H1 (cell line): ENCODE measurements at regions not wholly inside any gene's neighbourhood (a gene's known extent, or its start where the extent isn't known, plus 50 kb on each side); places are given as distances from the start of the nearest gene placed in this dataset.

Experiments used
- CTCF ChIA-PET: fragments of 300-600 bp; sonication (Branson Sonifier 250); formaldehyde crosslinking; loops from one replicate; lab custom pipeline; 2021; ENCODE audit not compliant: partially characterized antibody; lab: Charles Lee
- POLR2A ChIA-PET: fragments of 300-600 bp; sonication (Branson Sonifier 250); formaldehyde crosslinking; loops from one replicate; lab custom pipeline; 2021; ENCODE audit warnings: inconsistent platforms; ENCODE audit not compliant: partially characterized antibody; lab: Charles Lee
- DNase-seq, 2 experiments: peaks; one replicate each; pipeline versions ENCODE4 v3.0.0 to v3.0.0-alpha.2; 2010 to 2022; ENCODE audit warnings: low spot score in 2 of 2, low read depth in 1 of 2, mixed read lengths in 1 of 2
- FAIRE-seq: peaks from 2 replicates; lab custom pipeline; 2011; peaks lifted over from hg19 to GRCh38; lab: Jason Lieb, UNC
- H2AFZ ChIP-seq: 2 replicates; pipeline ENCODE4 v1.8.1; 2012; ENCODE audit warnings: low read length, inconsistent platforms
- H2AK5ac ChIP-seq: 2 replicates; pipeline ENCODE4 v1.6.1; 2013; ENCODE audit warnings: low read depth, low read length
- H2BK120ac ChIP-seq: replicated peaks from 2 replicates; pipeline ENCODE3; 2013; ENCODE audit warnings: low read depth, low read length, inconsistent platforms
- H2BK12ac ChIP-seq: 2 replicates; pipeline ENCODE4 v1.6.1; 2013; ENCODE audit warnings: low read depth, low read length
- H2BK15ac ChIP-seq: 2 replicates; pipeline ENCODE4 v1.6.1; 2013; ENCODE audit warnings: low read length
- H2BK20ac ChIP-seq: 2 replicates; pipeline ENCODE4 v1.6.1; 2013; ENCODE audit warnings: low read length
- H2BK5ac ChIP-seq: 2 replicates; pipeline ENCODE4 v1.6.1; 2013; ENCODE audit warnings: low read depth, low read length
- H3K14ac ChIP-seq: 2 replicates; pipeline ENCODE4 v1.6.1; 2013; ENCODE audit warnings: inconsistent platforms; ENCODE audit not compliant: insufficient read length
- H3K18ac ChIP-seq: 2 replicates; pipeline ENCODE4 v1.6.1; 2013; ENCODE audit warnings: low read length; ENCODE audit errors: extremely low read depth
- H3K23ac ChIP-seq: 2 replicates; pipeline ENCODE4 v1.6.1; 2013; ENCODE audit warnings: inconsistent platforms; ENCODE audit not compliant: insufficient read length
- H3K23me2 ChIP-seq: 2 replicates; pipeline ENCODE4 v1.6.1; 2013; ENCODE audit warnings: low read depth, low read length
- H3K27ac ChIP-seq: 2 replicates; pipeline ENCODE4 v1.6.1; 2011; ENCODE audit warnings: low read depth, low read length, inconsistent platforms
- H3K27me3 ChIP-seq, 4 experiments: replicated peaks in 1 of 4; 1 replicate in 1 of 4; 2 replicates in 3 of 4; pipeline versions ENCODE4 v1.6.1 to v1.8.1; 2011 to 2013; ENCODE audit warnings: low read length in 3 of 4, mild to moderate bottlenecking in 3 of 4, inconsistent platforms in 2 of 4, mixed read lengths in 2 of 4, moderate library complexity in 1 of 4; ENCODE audit not compliant: control insufficient read depth in 3 of 4, insufficient read depth in 3 of 4; ENCODE audit errors: extremely low read depth in 1 of 4
- H3K36me3 ChIP-seq, 4 experiments: 2 replicates each; pipeline versions ENCODE4 v1.6.1 to v1.8.1; 2011 to 2013; ENCODE audit warnings: mild to moderate bottlenecking in 4 of 4, low read length in 3 of 4, moderate library complexity in 2 of 4, control low read depth in 1 of 4, inconsistent platforms in 1 of 4; ENCODE audit not compliant: insufficient read depth in 4 of 4, control insufficient read depth in 2 of 4
- H3K4ac ChIP-seq: replicated peaks from 2 replicates; pipeline ENCODE3; 2013; ENCODE audit warnings: low read length, low read depth, mixed read lengths, inconsistent platforms; ENCODE audit not compliant: insufficient read length
- H3K4me1 ChIP-seq, 4 experiments: replicated peaks in 1 of 4; 1 replicate in 1 of 4; 2 replicates in 3 of 4; pipeline versions ENCODE4 v1.6.1 to v1.8.1; 2011 to 2013; ENCODE audit warnings: low read length in 3 of 4, inconsistent platforms in 2 of 4, mixed read lengths in 1 of 4; ENCODE audit not compliant: insufficient read depth in 4 of 4, control insufficient read depth in 3 of 4
- H3K4me2 ChIP-seq, 2 experiments: 2 replicates each; pipeline versions ENCODE4 v1.6.1 to v1.8.1; 2011 to 2013; ENCODE audit warnings: low read depth in 2 of 2, low read length in 2 of 2, control low read depth in 1 of 2, inconsistent platforms in 1 of 2, mild to moderate bottlenecking in 1 of 2; ENCODE audit not compliant: insufficient read depth in 1 of 2
- H3K4me3 ChIP-seq, 4 experiments: fragments of 200-600, 300-600 bp in 1 of 4; sonication (generic), shearing (Covaris generic), sonication (Bioruptor Twin) in 1 of 4; 2 replicates each; pipeline versions ENCODE4 v1.5.1 to v1.8.1; 2011 to 2016; ENCODE audit warnings: low read length in 4 of 4, low read depth in 3 of 4, control low read depth in 2 of 4, inconsistent platforms in 2 of 4, mild to moderate bottlenecking in 2 of 4, mixed read lengths in 1 of 4, moderate library complexity in 1 of 4; ENCODE audit not compliant: insufficient read depth in 2 of 4; ENCODE audit errors: extremely low read depth in 1 of 4
- H3K56ac ChIP-seq: replicated peaks from 2 replicates; pipeline ENCODE3; 2013; ENCODE audit warnings: low read depth, mild to moderate bottlenecking, mixed read lengths, low read length, inconsistent platforms; ENCODE audit not compliant: insufficient read length
- H3K79me1 ChIP-seq: 2 replicates; pipeline ENCODE4 v1.6.1; 2013; ENCODE audit warnings: low read depth, low read length, control low read depth
- H3K79me2 ChIP-seq, 2 experiments: 2 replicates each; pipeline versions ENCODE4 v1.6.1 to v1.8.1; 2012 to 2013; ENCODE audit warnings: low read length in 2 of 2, mild to moderate bottlenecking in 2 of 2, inconsistent platforms in 1 of 2; ENCODE audit not compliant: insufficient read depth in 2 of 2, control insufficient read depth in 1 of 2
- H3K9ac ChIP-seq, 4 experiments: replicated peaks in 1 of 4; 1 replicate in 1 of 4; 2 replicates in 3 of 4; pipeline versions ENCODE4 v1.6.1 to v1.8.1; 2011 to 2013; ENCODE audit warnings: low read depth in 3 of 4, low read length in 3 of 4, control low read depth in 2 of 4, mild to moderate bottlenecking in 2 of 4, moderate library complexity in 2 of 4, inconsistent platforms in 1 of 4; ENCODE audit errors: extremely low read depth in 1 of 4
- H3K9me3 ChIP-seq, 2 experiments: 2 replicates each; pipeline versions ENCODE4 v1.6.1 to v1.8.1; 2012 to 2013; ENCODE audit warnings: mild to moderate bottlenecking in 2 of 2, moderate library complexity in 2 of 2, control low read depth in 1 of 2, inconsistent platforms in 1 of 2, low read depth in 1 of 2, low read length in 1 of 2, mixed read lengths in 1 of 2; ENCODE audit not compliant: insufficient read depth in 2 of 2
- H4K20me1 ChIP-seq, 2 experiments: replicated peaks in 1 of 2; 2 replicates each; pipeline versions ENCODE3 to v1.8.1; 2011 to 2013; ENCODE audit warnings: inconsistent platforms in 2 of 2, low read length in 2 of 2, mild to moderate bottlenecking in 1 of 2; ENCODE audit not compliant: insufficient read depth in 2 of 2, control insufficient read depth in 1 of 2
- H4K5ac ChIP-seq: 2 replicates; pipeline ENCODE4 v1.6.1; 2013; ENCODE audit warnings: low read length, low read depth, mixed read lengths, inconsistent platforms; ENCODE audit not compliant: insufficient read length
- H4K8ac ChIP-seq: 2 replicates; pipeline ENCODE4 v1.8.0; 2013; ENCODE audit warnings: mild to moderate bottlenecking, moderate library complexity, low read length, inconsistent platforms; ENCODE audit not compliant: insufficient read depth; ENCODE audit errors: extremely low read depth
- H4K91ac ChIP-seq: replicated peaks from 2 replicates; pipeline ENCODE3; 2013; ENCODE audit warnings: low read length, mixed read lengths, inconsistent platforms; ENCODE audit not compliant: insufficient read length
- CHD2 ChIP-seq: IDR thresholded peaks from 2 replicates; pipeline ENCODE4 v1.6.1; 2012; ENCODE audit warnings: low read length, improper control_type of control experiment
- CTBP2 ChIP-seq: IDR thresholded peaks from 2 replicates; pipeline ENCODE4 v1.7.0; 2011; ENCODE audit warnings: borderline replicate concordance, mild to moderate bottlenecking, moderate library complexity, mixed read lengths, low read length; ENCODE audit not compliant: insufficient read depth, insufficient read length
- EZH2 ChIP-seq: fragments of 200-600 bp; sonication (generic); IDR thresholded peaks from 2 replicates; pipeline ENCODE4 v1.7.1; 2012; ENCODE audit warnings: low read depth, mild to moderate bottlenecking, moderate library complexity, low read length, inconsistent platforms; ENCODE audit not compliant: severe bottlenecking
- GABPA ChIP-seq: IDR thresholded peaks from 2 replicates; pipeline ENCODE4 v1.6.1; 2011; ENCODE audit warnings: mild to moderate bottlenecking, low read length, moderate library complexity, borderline replicate concordance; ENCODE audit not compliant: insufficient read depth
- JUN ChIP-seq: IDR thresholded peaks from 2 replicates; pipeline ENCODE4 v1.6.1; 2011; ENCODE audit warnings: low read depth, mild to moderate bottlenecking, improper control_type of control experiment, low read length
- KDM5A ChIP-seq: fragments of 200-600 bp; IDR thresholded peaks from 2 replicates; pipeline ENCODE4 v1.7.1; 2012; ENCODE audit warnings: mild to moderate bottlenecking, low read length, inconsistent platforms, mixed read lengths
- RAD21 ChIP-seq, 2 experiments: IDR thresholded peaks in 1 of 2; conservative IDR thresholded peaks in 1 of 2; 2 replicates each; pipeline ENCODE4 v1.6.1; 2011; ENCODE audit warnings: low read depth in 2 of 2, low read length in 2 of 2, improper control_type of control experiment in 1 of 2, inconsistent platforms in 1 of 2, mild to moderate bottlenecking in 1 of 2, moderate library complexity in 1 of 2
- RXRA ChIP-seq: IDR thresholded peaks from 2 replicates; pipeline ENCODE4 v1.6.1; 2011; ENCODE audit warnings: low read depth, mild to moderate bottlenecking, low read length, moderate library complexity; ENCODE audit not compliant: insufficient read depth
- SRF ChIP-seq: IDR thresholded peaks from 2 replicates; pipeline ENCODE4 v1.6.1; 2011; ENCODE audit warnings: mild to moderate bottlenecking, low read depth, low read length, moderate library complexity
- USF2 ChIP-seq: IDR thresholded peaks from 2 replicates; pipeline ENCODE4 v1.6.1; 2011; ENCODE audit warnings: low read length, improper control_type of control experiment
- YY1 ChIP-seq: IDR thresholded peaks from 2 replicates; pipeline ENCODE4 v1.6.1; 2011; ENCODE audit warnings: low read depth, mild to moderate bottlenecking, low read length
- whole genome bisulfite sequencing, 2 experiments: shearing (Covaris generic) in 1 of 2; methylation state at CpG; one replicate each; pipeline versions ENCODE4 v1.1.6 to v1.1.7; 2013 to 2015; ENCODE audit warnings: low lambda C conversion rate in 2 of 2, mixed read lengths in 2 of 2, inconsistent platforms in 1 of 2, low coverage in 1 of 2, missing lambda C conversion rate in 1 of 2; ENCODE audit not compliant: insufficient replicate concordance in 2 of 2, insufficient coverage in 1 of 2, insufficient read length in 1 of 2; ENCODE audit errors: extremely low coverage in 1 of 2, missing lambda C conversion rate in 1 of 2; 5-methylcytosine and 5-hydroxymethylcytosine counted together

- CTCF ChIA-PET = interaction anchor here (0.6 to 2.0 kb wide), 5 partner anchors 18 to 475 kb away, joined by 3 to 6 read pairs (median 3); no protein-coding TSS in a partner anchor
- TF ChIP-seq SRF (no peak), EZH2 (no peak), JUN (no peak), RXRA (no peak), RAD21 (IDR thresholded peaks at IDR 0.05 in 1 of 2, conservative IDR thresholded peaks at IDR 0.05 in 1 of 2; ENCODE audit: low read depth in 2 of 2, low read length in 2 of 2) (no peak), CHD2 (no peak), CTBP2 (no peak), KDM5A (no peak), GABPA (no peak), USF2 (no peak), YY1 (no peak)
These were observed 88.1 kb downstream of the MCFD2 start for GRCh38 chr2:46827274-46828134.

More at GRCh38 chr2:46827274-46828134, 88.1 kb downstream of the MCFD2 start:
- no peak overlapping the region for H3K56ac ChIP-seq
- 0 out of 4 replicates have a peak, but pooled peaks cover 0 to 3% of the 10 kb centered on the region in 2 experiments for H3K9me3 ChIP-seq
- H4K91ac ChIP-seq = no peak overlapping the region
- FAIRE-seq = no peak
- no peaks in the 10 kb centered on the region for H3K4me1 ChIP-seq
- no peak overlapping the region for H3K4me2 ChIP-seq
- no peaks in the 10 kb centered on the region for H3K36me3 ChIP-seq
- no peak overlapping the region for H3K4me3 ChIP-seq
- POLR2A ChIA-PET = no interaction called here
- DNase-seq = no peak
- H2AFZ ChIP-seq = no peak overlapping the region
- H2BK12ac ChIP-seq = no peak overlapping the region
- H2BK20ac ChIP-seq = no peak overlapping the region
- H2BK15ac ChIP-seq = no peak overlapping the region
- no peaks in the 10 kb centered on the region for H3K79me1 ChIP-seq
- no peak overlapping the region for H4K5ac ChIP-seq
- no peak overlapping the region for H3K23ac ChIP-seq
- H3K27ac ChIP-seq = no peak overlapping the region
- 0 out of 2 replicates have a peak overlapping the region, but pooled peaks have one; percentile 3 for H2AK5ac ChIP-seq
- no peak overlapping the region for H3K4ac ChIP-seq
- no peak overlapping the region; the same call in 1 of the 2 replicates for H2BK5ac ChIP-seq
- H4K20me1 ChIP-seq = no peaks in the 10 kb centered on the region
- no peak overlapping the region for H4K8ac ChIP-seq
- no peak overlapping the region for H3K9ac ChIP-seq
- no peak overlapping the region for H3K18ac ChIP-seq
- H3K14ac ChIP-seq = no peak overlapping the region
- no peaks in the 10 kb centered on the region; the same call in 1 of the 2 replicates for H3K23me2 ChIP-seq
- no peaks in the 10 kb centered on the region for H3K79me2 ChIP-seq
- no peaks in the 10 kb centered on the region for H3K27me3 ChIP-seq
- WGBS, 2 experiments = 88% methylated on average over 12 of the region's 12 CpGs; no CpG with 5 or more reads in 1 of the 2 experiments
- no peak overlapping the region for H2BK120ac ChIP-seq
